B cell (primary cell): ENCODE measurements at regions not wholly inside any gene's neighbourhood (a gene's known extent, or its start where the extent isn't known, plus 50 kb on each side); places are given as distances from the start of the nearest gene placed in this dataset.

Experiments
- ATAC-seq: fragments of 200-7000 bp; cut with Tn5 transposase; one replicate; pipeline ENCODE4 v1.10.0; 2021; ENCODE audit warnings: low read depth, mild to moderate bottlenecking, moderate number of reproducible peaks, moderate library complexity
- CTCF ChIA-PET: fragments of 350-600 bp; sonication (Branson Sonifier 250); formaldehyde crosslinking; loops from one replicate; lab custom pipeline; 2021; ENCODE audit warnings: antibody characterized with exemption, inconsistent platforms; lab: Charles Lee
- POLR2A ChIA-PET: fragments of 350-600 bp; sonication (Branson Sonifier 250); formaldehyde crosslinking; loops from one replicate; lab custom pipeline; 2021; ENCODE audit warnings: antibody characterized with exemption; lab: Charles Lee
- DNase-seq: peaks from one replicate; pipeline ENCODE4 v3.0.0; 2013
- H2AFZ ChIP-seq: 2 replicates; pipeline ENCODE4 v1.6.1; 2012; ENCODE audit warnings: mild to moderate bottlenecking, low read depth, low read length; ENCODE audit not compliant: insufficient read depth, poor library complexity, severe bottlenecking
- H3K27ac ChIP-seq, 2 donors: 1 replicate in 1 of 2; 2 replicates in 1 of 2; pipeline ENCODE4 v1.5.1; 2012 to 2013; ENCODE audit warnings: low read length in 2 of 2, mild to moderate bottlenecking in 2 of 2, moderate library complexity in 1 of 2
- H3K27me3 ChIP-seq, 4 experiments: fragments of 200-600 bp in 1 of 4; sonication (generic) in 1 of 4; replicated peaks in 1 of 4; 1 replicate in 2 of 4; 2 replicates in 2 of 4; pipeline versions ENCODE4 v1.6.1 to v1.7.0; 2013 to 2016; ENCODE audit warnings: low read length in 3 of 4, mild to moderate bottlenecking in 2 of 4, mixed read lengths in 1 of 4, moderate library complexity in 1 of 4; ENCODE audit not compliant: insufficient read depth in 4 of 4, control insufficient read depth in 3 of 4; ENCODE audit errors: control extremely low read depth in 1 of 4
- H3K36me3 ChIP-seq, 2 experiments: replicated peaks in 1 of 2; 1 replicate in 1 of 2; 2 replicates in 1 of 2; pipeline versions ENCODE4 v1.6.1 to v1.7.1; 2013; ENCODE audit warnings: low read length in 1 of 2; ENCODE audit not compliant: insufficient read depth in 2 of 2, control insufficient read depth in 1 of 2; ENCODE audit errors: control extremely low read depth in 1 of 2, extremely low read depth in 1 of 2
- H3K4me1 ChIP-seq, 2 donors: fragments of 200-600 bp in 1 of 2; sonication (generic) in 1 of 2; 1 replicate in 1 of 2; 2 replicates in 1 of 2; pipeline versions ENCODE4 v1.5.1 to v1.6.1; 2013 to 2017; ENCODE audit warnings: low read length in 2 of 2; ENCODE audit not compliant: control insufficient read depth in 2 of 2, insufficient read depth in 2 of 2
- H3K4me2 ChIP-seq: replicated peaks from 2 replicates; pipeline ENCODE3; 2012; ENCODE audit warnings: mild to moderate bottlenecking, low read depth, low read length; ENCODE audit not compliant: poor library complexity, severe bottlenecking
- H3K4me3 ChIP-seq, 5 experiments: fragments of 200-600 bp in 1 of 5; sonication (generic) in 1 of 5; 1 replicate in 3 of 5; 2 replicates in 2 of 5; pipeline versions ENCODE4 v1.5.1 to v1.7.0; 2011 to 2016; ENCODE audit warnings: low read length in 4 of 5, mild to moderate bottlenecking in 4 of 5, low read depth in 2 of 5, control low read depth in 1 of 5, moderate library complexity in 1 of 5; ENCODE audit not compliant: insufficient read depth in 1 of 5; ENCODE audit errors: control extremely low read depth in 1 of 5, extremely low read depth in 1 of 5
- H3K79me2 ChIP-seq: fragments of 200-600 bp; sonication (generic); one replicate; pipeline ENCODE4 v1.6.0; 2016; ENCODE audit warnings: low read length; ENCODE audit not compliant: control insufficient read depth, insufficient read depth
- H3K9ac ChIP-seq: fragments of 200-600 bp; sonication (generic); 2 replicates; pipeline ENCODE4 v1.6.1; 2017; ENCODE audit warnings: mild to moderate bottlenecking, low read length, moderate library complexity
- H3K9me3 ChIP-seq, 3 donors: one replicate each; pipeline versions ENCODE4 v1.6.1 to v1.7.1; 2013; ENCODE audit warnings: low read length in 2 of 3; ENCODE audit not compliant: control insufficient read depth in 2 of 3, insufficient read depth in 1 of 3; ENCODE audit errors: control extremely low read depth in 1 of 3
- H4K20me1 ChIP-seq: 2 replicates; pipeline ENCODE4 v1.6.0; 2012; ENCODE audit warnings: mild to moderate bottlenecking, low read length; ENCODE audit not compliant: insufficient read depth, control insufficient read depth, poor library complexity, severe bottlenecking
- H3K27ac Mint-ChIP-seq: one replicate; pipeline ENCODE4 v1.8.0; 2021; ENCODE audit warnings: mixed read lengths
- H3K27me3 Mint-ChIP-seq: one replicate; pipeline ENCODE4 v1.8.0; 2021; ENCODE audit warnings: mixed read lengths
- H3K4me1 Mint-ChIP-seq: one replicate; pipeline ENCODE4 v1.8.0; 2021; ENCODE audit warnings: mixed read lengths
- H3K4me3 Mint-ChIP-seq: one replicate; pipeline ENCODE4 v1.8.0; 2021; ENCODE audit warnings: mixed read lengths
- H3K9me3 Mint-ChIP-seq: one replicate; pipeline ENCODE4 v1.8.0; 2022; ENCODE audit warnings: mixed read lengths; ENCODE audit not compliant: insufficient read depth
- CTCF ChIP-seq: fragments of 200-600 bp; IDR thresholded peaks from one replicate; pipeline ENCODE4 v1.8.0; 2022; ENCODE audit warnings: antibody characterized with exemption, mild to moderate bottlenecking
- EZH2 ChIP-seq: IDR thresholded peaks from 2 replicates; pipeline ENCODE4 v1.6.1; 2012; ENCODE audit warnings: borderline replicate concordance, low read depth, mild to moderate bottlenecking, moderate library complexity, low read length; ENCODE audit not compliant: insufficient read depth, poor library complexity, severe bottlenecking
- WGBS: methylation state at CpG from one replicate; pipeline ENCODE4 v1.1.5; 2013; ENCODE audit warnings: missing lambda C conversion rate; ENCODE audit not compliant: insufficient coverage; 5-methylcytosine and 5-hydroxymethylcytosine counted together
- intact Hi-C: fragments of 100-400 bp; cut with micrococcal nuclease; formaldehyde crosslinking; loops from one replicate; pipeline ENCODE4 v1.10.0; 2022

GRCh38 chr6:67221226-67221625, 1413.9 kb upstream of the ADGRB3 start:
- ATAC-seq (no peak), DNase-seq (no peak)
- ChIA-PET CTCF (no interaction called here), POLR2A (no interaction called here)
- H3K9me3 ChIP-seq = peaks cover 0 to 2% (median 0%) of the 10 kb centered on the region in 3 donors
- H3K4me1 Mint-ChIP-seq = no peaks in the 10 kb centered on the region
- H3K4me1 ChIP-seq = no peaks in the 10 kb centered on the region
- H3K4me3 Mint-ChIP-seq = no peak overlapping the region
- no peaks in the 10 kb centered on the region for H4K20me1 ChIP-seq
- no peaks in the 10 kb centered on the region for H3K36me3 ChIP-seq
- peaks cover 2% of the 10 kb centered on the region for H3K9me3 Mint-ChIP-seq
- H2AFZ ChIP-seq = no peak overlapping the region
- H3K4me2 ChIP-seq = no peak overlapping the region
- H3K27ac ChIP-seq = no peak overlapping the region
- H3K79me2 ChIP-seq = no peaks in the 10 kb centered on the region
- no peak overlapping the region for H3K9ac ChIP-seq
- H3K27ac Mint-ChIP-seq = no peak overlapping the region
- WGBS = no CpG with 5 or more reads among the region's 3 CpGs
- no peak overlapping the region for H3K4me3 ChIP-seq
- H3K27me3 Mint-ChIP-seq = no peaks in the 10 kb centered on the region
- intact Hi-C loops = no loop called here
- TF ChIP-seq CTCF (no peak), EZH2 (no peak)
- no peaks in the 10 kb centered on the region for H3K27me3 ChIP-seq

- Histone ChIP-seq H2AFZ (no peak overlapping the region), H3K27ac (no peak overlapping the region), H3K27me3 (no peaks in the 10 kb centered on the region), H3K9ac (no peak overlapping the region), H4K20me1 (no peaks in the 10 kb centered on the region), H3K4me2 (no peak overlapping the region), H3K4me1 (no peaks in the 10 kb centered on the region), H3K36me3 (no peaks in the 10 kb centered on the region), H3K9me3 (peaks cover 0 to 2% (median 0%) of the 10 kb centered on the region in 3 donors), H3K79me2 (no peaks in the 10 kb centered on the region), H3K4me3 (no peak overlapping the region)
- TF ChIP-seq CTCF (no peak), EZH2 (no peak)
- intact Hi-C loops = no loop called here
- Mint-ChIP-seq H3K9me3 (peaks cover 2% of the 10 kb centered on the region), H3K4me1 (no peaks in the 10 kb centered on the region), H3K4me3 (no peak overlapping the region), H3K27ac (no peak overlapping the region), H3K27me3 (no peaks in the 10 kb centered on the region)
- ChIA-PET CTCF (no interaction called here), POLR2A (no interaction called here)
- ATAC-seq (no peak), DNase-seq (no peak)
- no CpG with 5 or more reads among the region's 2 CpGs for WGBS
Observed at GRCh38 chr6:67219346-67219745, 1415.7 kb upstream of the ADGRB3 start.
